ENCODE measurements at regions not wholly inside any gene's neighbourhood (a gene's known extent, or its start where the extent isn't known, plus 50 kb on each side); places are given as distances from the start of the nearest gene placed in this dataset.
"Not testable (repeated sequence)": the region's sequence is repeated elsewhere in the genome, so short reads cannot be mapped to it uniquely, and the experiment has no call there.

- not testable (repeated sequence) for DNase-seq
Observed at GRCh38 chr2:89756616-89757015, 1065.1 kb downstream of the RPIA start.

GRCh38 chr2:89758332-89759026, 1067.0 kb downstream of the RPIA start:
- not testable (repeated sequence) for DNase-seq

DNA sequence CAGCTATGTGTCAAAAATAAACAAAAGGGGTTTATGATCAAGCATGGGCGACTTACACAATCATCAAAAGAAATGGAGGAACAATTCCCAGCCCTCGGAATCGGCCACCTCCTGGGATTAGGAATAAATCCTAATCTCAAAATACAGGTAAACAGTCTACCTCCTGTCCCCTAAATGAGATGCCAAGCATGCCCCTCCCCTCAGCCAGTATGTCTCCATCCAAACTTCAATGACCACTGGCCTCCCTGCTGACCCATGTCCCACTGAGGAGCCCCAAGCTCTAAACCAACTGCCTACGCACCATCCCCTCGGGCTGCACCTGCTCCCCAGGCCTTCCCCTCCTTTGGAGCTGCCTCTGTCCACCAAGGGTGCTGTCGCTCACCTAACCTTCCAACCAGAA, 1069.3 kb downstream of the RPIA start:
- DNase-seq = not testable (repeated sequence)

GRCh38 chr2:89761171-89761570, 1069.7 kb downstream of the RPIA start:
- DNase-seq = not testable (repeated sequence)

- not testable (repeated sequence) for DNase-seq
Observed at GRCh38 chr2:89761863-89762262, 1070.4 kb downstream of the RPIA start.

DNA sequence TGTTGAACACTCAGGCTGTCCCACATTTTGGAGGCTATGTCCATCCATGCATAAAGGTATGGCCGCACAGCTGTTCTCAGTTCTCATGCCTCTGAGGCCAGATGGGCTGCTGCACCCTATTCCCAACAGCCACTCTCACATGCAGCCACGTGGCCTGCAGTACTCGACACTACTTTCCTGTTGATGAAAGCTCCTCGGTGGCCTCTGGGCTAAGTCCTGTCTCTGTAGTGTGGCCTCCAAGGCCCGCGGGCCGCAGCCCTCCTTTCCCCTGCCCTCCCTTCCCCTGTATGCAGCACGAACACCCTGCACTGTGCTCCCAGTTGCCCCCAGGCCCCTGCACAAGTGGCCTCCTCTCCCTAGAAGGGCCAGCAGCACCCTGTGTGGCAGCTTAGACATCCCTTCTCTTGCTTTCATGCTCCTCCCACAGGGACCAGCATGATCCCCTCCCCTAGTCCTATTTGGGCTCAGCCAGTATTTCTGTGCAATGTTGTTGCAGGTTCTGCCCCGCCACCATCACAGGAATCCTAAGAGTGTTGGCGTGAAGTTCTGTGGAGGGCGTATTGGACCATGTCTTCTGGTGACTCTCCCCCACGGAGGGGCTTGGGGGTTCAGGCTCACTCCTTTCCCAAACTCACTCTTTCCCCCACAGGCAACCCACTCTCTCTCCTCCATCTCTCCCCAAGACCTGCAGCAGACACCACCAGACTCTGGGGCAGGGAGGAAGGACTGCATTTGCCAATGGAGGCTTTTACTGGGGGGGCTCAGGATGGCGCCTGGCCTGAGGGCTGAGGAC, 1071.2 kb downstream of the RPIA start:
- DNase-seq = not testable (repeated sequence)

DNA sequence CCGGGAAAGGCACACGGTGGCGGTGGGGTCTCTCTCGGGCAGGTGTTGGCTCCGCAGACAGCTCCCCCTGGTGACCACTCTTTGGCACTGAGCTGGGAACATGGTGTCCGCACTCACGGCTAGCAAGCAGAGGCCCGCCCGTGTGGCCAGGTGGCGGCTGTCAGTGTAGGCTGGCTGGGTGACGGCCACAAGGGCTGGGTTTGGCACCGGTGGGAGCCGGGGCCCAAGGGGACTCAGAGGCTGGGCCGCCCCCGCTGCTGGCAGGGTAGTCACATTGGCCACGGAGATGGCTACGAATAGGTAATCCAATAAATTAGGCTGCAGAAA, 1071.7 kb downstream of the RPIA start:
- no peak for DNase-seq

- DNase-seq = no peak
Observed at GRCh38 chr2:89763581-89764485, 1072.4 kb downstream of the RPIA start.

DNA sequence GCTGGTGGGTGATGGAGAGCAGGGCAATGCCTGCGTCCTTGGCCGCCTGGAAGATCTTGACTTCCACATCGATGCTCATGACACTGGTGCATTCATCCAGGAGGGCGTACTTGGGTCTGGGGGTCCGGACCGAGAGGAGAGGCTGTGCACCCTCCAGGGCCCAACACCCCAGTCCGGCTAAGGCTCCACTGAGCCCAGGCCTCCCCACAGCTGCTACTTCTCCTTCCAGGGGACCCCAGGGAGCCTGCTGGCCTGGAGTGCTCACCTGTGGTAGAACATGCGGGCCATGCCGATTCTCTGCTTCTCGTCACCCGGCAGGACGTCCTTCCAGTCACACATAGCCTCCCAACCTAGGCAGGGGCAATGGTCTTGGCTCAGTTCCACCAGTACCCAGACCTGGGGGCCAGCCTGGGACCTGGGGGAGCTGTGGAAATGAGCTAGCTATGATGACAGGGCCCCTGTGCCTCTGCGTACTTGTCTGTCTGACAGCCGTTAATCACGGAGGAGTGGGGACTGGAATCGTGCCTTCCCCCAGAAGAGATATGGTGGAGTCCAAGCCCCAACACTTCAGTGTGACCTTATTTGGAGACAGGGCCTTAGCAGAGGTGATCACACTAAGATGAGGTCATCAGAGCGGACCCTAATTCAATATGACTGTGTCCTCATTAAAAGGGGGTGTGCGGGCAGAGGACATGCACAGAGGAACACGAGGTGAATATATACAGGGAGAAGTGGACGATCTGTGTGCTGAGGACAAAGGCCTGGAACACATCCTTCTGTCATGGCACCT, 1073.3 kb downstream of the RPIA start:
- DNase-seq = not testable (repeated sequence)

- DNase-seq = not testable (repeated sequence)
Observed at GRCh38 chr2:89765361-89765718, 1073.9 kb downstream of the RPIA start.

- not testable (repeated sequence) for DNase-seq
Observed at GRCh38 chr2:89766141-89766990, 1074.9 kb downstream of the RPIA start.

DNA sequence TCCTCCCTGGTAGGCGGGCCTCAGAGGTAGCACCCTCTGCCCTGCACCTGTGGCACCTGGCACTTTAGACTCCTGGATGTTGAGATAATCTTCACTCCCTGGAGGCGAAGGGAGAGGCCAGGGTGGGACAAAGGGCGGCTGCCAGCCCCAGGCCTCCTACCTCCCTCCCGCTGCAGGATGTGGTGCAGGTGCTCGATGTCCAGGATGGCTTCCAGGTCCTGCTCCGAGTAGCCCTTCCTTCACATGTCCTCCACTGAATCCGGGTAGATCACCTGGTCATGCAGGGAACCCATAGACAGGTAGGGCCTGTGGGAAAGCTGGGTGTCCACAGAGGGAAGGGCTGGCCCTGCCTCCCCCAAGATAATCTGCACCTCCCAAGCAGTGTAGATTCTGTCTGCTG, 1075.6 kb downstream of the RPIA start:
- DNase-seq = not testable (repeated sequence)

DNA sequence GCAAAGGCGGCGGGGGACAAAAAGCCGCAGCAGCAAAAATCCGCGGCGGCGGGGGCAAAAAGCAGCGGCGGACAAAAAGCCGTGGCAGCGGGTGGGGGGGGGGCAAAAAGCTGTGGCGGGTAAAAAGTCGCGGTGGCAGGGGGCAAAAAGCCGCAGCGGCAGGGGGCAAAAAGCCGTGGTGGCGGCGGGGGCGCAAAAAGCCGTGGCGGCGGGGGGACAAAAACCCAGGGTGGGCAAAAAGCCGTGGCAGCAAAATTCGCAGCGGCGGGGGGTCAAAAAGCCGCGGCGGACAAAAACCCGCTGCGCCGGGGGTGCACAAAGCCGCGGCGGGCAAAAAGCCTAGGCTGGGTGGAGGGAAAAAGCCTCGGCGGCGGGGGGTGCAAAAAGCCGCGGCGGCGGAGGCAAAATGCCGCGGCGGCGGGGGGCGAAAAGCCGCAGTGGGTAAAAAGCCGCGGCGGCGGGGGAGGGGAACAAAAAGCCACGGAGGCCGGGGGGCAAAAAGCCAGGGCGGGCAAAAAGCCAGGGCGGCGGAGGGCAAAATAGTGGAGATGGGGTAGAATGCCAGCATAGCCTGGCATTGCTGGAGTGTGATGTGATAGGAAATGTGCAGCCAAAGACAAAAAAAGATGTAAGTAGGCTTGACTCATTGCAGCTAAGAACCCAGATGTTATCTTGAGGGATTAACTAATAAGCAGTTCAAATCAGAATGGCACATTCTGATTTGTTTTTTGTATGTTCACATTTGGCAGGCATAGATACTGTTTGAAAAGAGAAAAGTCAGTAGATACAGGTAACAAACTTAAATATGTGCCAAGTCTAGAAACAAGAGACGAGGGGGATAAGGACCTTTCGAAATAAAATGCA, 1076.3 kb downstream of the RPIA start:
- DNase-seq = no peak

DNA sequence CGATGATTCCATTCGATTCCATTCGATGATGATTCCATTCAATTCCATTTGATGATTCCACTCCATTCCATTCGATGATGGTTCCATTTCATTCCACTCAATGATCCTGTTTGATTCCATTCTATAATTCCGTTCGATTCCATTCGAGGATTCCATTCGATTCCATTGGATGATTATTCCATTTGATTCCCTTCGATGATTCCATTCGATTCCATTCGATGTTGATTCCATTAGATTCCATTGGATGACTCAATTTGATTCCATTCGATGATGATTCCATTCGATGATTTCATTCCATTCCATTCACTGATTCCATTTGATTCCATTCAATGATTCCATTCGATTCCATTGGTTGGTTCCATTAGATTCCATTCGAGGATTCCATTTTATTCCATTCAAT, 1084.4 kb downstream of the RPIA start:
- DNase-seq = no peak

DNA sequence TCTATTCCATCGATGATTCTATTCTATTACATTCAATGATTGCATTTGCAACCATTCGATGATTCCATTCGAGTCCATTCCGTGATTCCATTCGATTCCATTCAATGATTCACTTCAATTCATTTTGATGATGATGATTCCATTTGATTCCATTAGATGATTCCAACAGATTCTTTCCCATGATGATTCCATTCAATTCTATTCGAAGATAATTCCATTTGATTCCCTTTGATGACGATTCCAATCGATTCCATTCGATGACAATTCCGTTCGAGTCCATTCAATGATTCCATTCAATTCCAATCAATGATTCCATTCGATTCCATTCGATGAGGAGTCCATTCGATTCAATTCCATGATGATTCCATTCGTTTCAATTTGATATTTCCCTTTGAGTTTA, 1088.8 kb downstream of the RPIA start:
- no peak for DNase-seq

- no peak for DNase-seq
Observed at GRCh38 chr2:89781962-89782361, 1090.5 kb downstream of the RPIA start.

GRCh38 chr2:89784960-89785359, 1093.5 kb downstream of the RPIA start:
- no peak for DNase-seq

- not testable (repeated sequence) for DNase-seq
Observed at GRCh38 chr2:89785528-89785927, 1094.1 kb downstream of the RPIA start.

DNA sequence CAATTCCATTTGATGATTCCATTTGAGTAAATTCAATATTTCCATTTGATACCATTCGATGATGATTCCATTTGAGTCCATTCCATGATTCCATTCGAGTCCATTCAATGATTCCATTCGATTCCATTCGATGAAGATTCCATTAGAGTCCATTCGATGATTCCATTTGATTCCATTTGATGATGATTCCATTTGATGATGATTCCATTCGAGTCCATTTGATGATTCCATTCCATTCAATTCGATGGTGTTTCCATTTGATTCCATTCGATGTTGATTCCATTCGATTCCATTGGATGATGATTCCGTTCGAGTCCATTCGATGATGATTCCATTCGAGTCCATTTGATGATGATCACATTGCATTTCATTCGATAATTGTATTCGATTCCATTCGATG, 1095.2 kb downstream of the RPIA start:
- DNase-seq = not testable (repeated sequence)

GRCh38 chr2:89795530-89795929, 1104.1 kb downstream of the RPIA start:
- DNase-seq = not testable (repeated sequence)

Data from NCI-H1694 (cell line).